Mesenchymal stem cell (in vitro differentiated cells and primary cell): ENCODE measurements at regions not wholly inside any gene's neighbourhood (a gene's known extent, or its start where the extent isn't known, plus 50 kb on each side); places are given as distances from the start of the nearest gene placed in this dataset.

Source experiments
- DNase-seq: peaks from one replicate; pipeline ENCODE4 v3.0.0-alpha.2; 2013
- H2AFZ ChIP-seq: one replicate; pipeline ENCODE4 v1.6.1; 2013; ENCODE audit warnings: low read depth, mild to moderate bottlenecking, control low read depth, inconsistent platforms, low read length, moderate library complexity
- H2AK5ac ChIP-seq: 2 replicates; pipeline ENCODE4 v1.6.1; 2013; ENCODE audit warnings: low read length, moderate library complexity, mild to moderate bottlenecking, inconsistent platforms; ENCODE audit not compliant: severe bottlenecking
- H2BK120ac ChIP-seq: one replicate; pipeline ENCODE4 v1.6.1; 2013; ENCODE audit warnings: low read depth, mild to moderate bottlenecking, inconsistent platforms, low read length, moderate library complexity
- H2BK12ac ChIP-seq, 2 experiments: one replicate each; pipeline ENCODE4 v1.6.1; 2013; ENCODE audit warnings: inconsistent platforms in 2 of 2, low read length in 2 of 2, mild to moderate bottlenecking in 2 of 2, moderate library complexity in 2 of 2, control low read depth in 1 of 2
- H2BK15ac ChIP-seq: one replicate; pipeline ENCODE4 v1.6.1; 2013; ENCODE audit warnings: mild to moderate bottlenecking, low read depth, inconsistent platforms; ENCODE audit not compliant: poor library complexity, severe bottlenecking
- H2BK5ac ChIP-seq: 2 replicates; pipeline ENCODE4 v1.6.1; 2013; ENCODE audit warnings: low read depth, mild to moderate bottlenecking, low read length, control low read depth, inconsistent platforms; ENCODE audit not compliant: poor library complexity, severe bottlenecking
- H3K14ac ChIP-seq, 2 experiments: one replicate each; pipeline ENCODE4 v1.6.1; 2013; ENCODE audit warnings: inconsistent platforms in 2 of 2, low read length in 2 of 2, control low read depth in 1 of 2, mild to moderate bottlenecking in 1 of 2, moderate library complexity in 1 of 2
- H3K18ac ChIP-seq, 2 experiments: one replicate each; pipeline ENCODE4 v1.6.1; 2013; ENCODE audit warnings: inconsistent platforms in 2 of 2, low read length in 2 of 2, control low read depth in 1 of 2, low read depth in 1 of 2, mild to moderate bottlenecking in 1 of 2
- H3K23ac ChIP-seq, 2 experiments: one replicate each; pipeline ENCODE4 v1.6.1; 2013; ENCODE audit warnings: inconsistent platforms in 2 of 2, low read length in 2 of 2, mild to moderate bottlenecking in 2 of 2, moderate library complexity in 2 of 2, control low read depth in 1 of 2
- H3K27ac ChIP-seq: 2 replicates; pipeline ENCODE4 v1.5.1; 2013; ENCODE audit warnings: mild to moderate bottlenecking, moderate library complexity, low read length, control low read depth, inconsistent platforms; ENCODE audit not compliant: poor library complexity, severe bottlenecking
- H3K27me3 ChIP-seq, 2 experiments: 2 replicates each; pipeline versions ENCODE4 v1.6.1 to v1.7.0; 2013; ENCODE audit warnings: low read length in 2 of 2, mild to moderate bottlenecking in 2 of 2, moderate library complexity in 2 of 2, control low read depth in 1 of 2, inconsistent platforms in 1 of 2; ENCODE audit not compliant: control insufficient read depth in 1 of 2, insufficient read depth in 1 of 2
- H3K36me3 ChIP-seq, 2 experiments: 2 replicates each; pipeline versions ENCODE4 v1.6.1 to v1.7.0; 2013; ENCODE audit warnings: low read length in 2 of 2, control low read depth in 1 of 2, inconsistent platforms in 1 of 2, low read depth in 1 of 2, mild to moderate bottlenecking in 1 of 2; ENCODE audit not compliant: insufficient read depth in 2 of 2, control insufficient read depth in 1 of 2
- H3K4ac ChIP-seq, 2 experiments: one replicate each; pipeline ENCODE4 v1.6.1; 2013; ENCODE audit warnings: inconsistent platforms in 2 of 2, low read length in 2 of 2, mild to moderate bottlenecking in 2 of 2, moderate library complexity in 2 of 2, control low read depth in 1 of 2, low read depth in 1 of 2
- H3K4me1 ChIP-seq: 2 replicates; pipeline ENCODE4 v1.6.1; 2013; ENCODE audit warnings: low read depth, low read length, control low read depth; ENCODE audit not compliant: control insufficient read depth, insufficient read depth
- H3K4me2 ChIP-seq: 2 replicates; pipeline ENCODE4 v1.6.1; 2013; ENCODE audit warnings: low read length, mild to moderate bottlenecking, inconsistent platforms; ENCODE audit not compliant: poor library complexity, severe bottlenecking
- H3K4me3 ChIP-seq, 2 experiments: 2 replicates each; pipeline versions ENCODE4 v1.5.1 to v1.7.0; 2013; ENCODE audit warnings: low read length in 2 of 2, mild to moderate bottlenecking in 2 of 2, control low read depth in 1 of 2, low read depth in 1 of 2; ENCODE audit not compliant: insufficient read depth in 1 of 2
- H3K79me1 ChIP-seq: replicated peaks from 2 replicates; pipeline ENCODE4 v1.6.1; 2013; ENCODE audit warnings: mild to moderate bottlenecking, control low read depth, low read length, inconsistent platforms; ENCODE audit not compliant: poor library complexity, severe bottlenecking
- H3K9ac ChIP-seq: 2 replicates; pipeline ENCODE4 v1.7.0; 2013; ENCODE audit warnings: mild to moderate bottlenecking, low read length, moderate library complexity
- H3K9me3 ChIP-seq: 2 replicates; pipeline ENCODE4 v1.7.0; 2013; ENCODE audit warnings: mild to moderate bottlenecking, low read length; ENCODE audit not compliant: control insufficient read depth
- H4K8ac ChIP-seq: one replicate; pipeline ENCODE4 v1.6.1; 2013; ENCODE audit warnings: inconsistent platforms, mild to moderate bottlenecking, low read length, moderate library complexity
- H4K91ac ChIP-seq: one replicate; pipeline ENCODE4 v1.6.1; 2013; ENCODE audit warnings: mild to moderate bottlenecking, low read length, inconsistent platforms
- WGBS: methylation state at CpG from one replicate; pipeline ENCODE4 v1.1.7; 2013; ENCODE audit warnings: mixed read lengths; 5-methylcytosine and 5-hydroxymethylcytosine counted together

- Histone ChIP-seq H3K23ac (no peak overlapping the region), H2AK5ac (no peak overlapping the region), H3K18ac (no peak overlapping the region), H3K4me2 (no peak overlapping the region), H3K27me3 (no peaks in the 10 kb centered on the region), H3K4ac (no peak overlapping the region), H3K9me3 (no peaks in the 10 kb centered on the region), H2BK120ac (no peak overlapping the region), H3K14ac (no peak overlapping the region), H2BK15ac (no peak overlapping the region), H3K9ac (no peak overlapping the region), H3K36me3 (no peaks in the 10 kb centered on the region), H2AFZ (no peak overlapping the region), H3K79me1 (no peaks in the 10 kb centered on the region), H4K91ac (no peak overlapping the region), H3K27ac (no peak overlapping the region), H2BK5ac (no peak overlapping the region), H2BK12ac (no peak overlapping the region), H3K4me1 (no peaks in the 10 kb centered on the region), H3K4me3 (no peak overlapping the region), H4K8ac (no peak overlapping the region)
- no peak for DNase-seq
- WGBS, result 80% methylated on average over 2 of the region's 6 CpGs
Measured at GRCh38 chr3:103385961-103386656, 951.3 kb downstream of the ZPLD1 start.

GRCh38 chr3:103388214-103388613, 953.4 kb downstream of the ZPLD1 start:
- no peak overlapping the region for H3K4me2 ChIP-seq
- 57% methylated on average over 1 of the region's 2 CpGs for WGBS
- no peak overlapping the region for H2BK15ac ChIP-seq
- H3K4me1 ChIP-seq, result no peaks in the 10 kb centered on the region
- no peaks in the 10 kb centered on the region for H3K36me3 ChIP-seq
- no peak overlapping the region for H3K23ac ChIP-seq
- H3K4ac ChIP-seq, result no peak overlapping the region
- H2BK120ac ChIP-seq, result no peak overlapping the region
- H2AFZ ChIP-seq, result no peak overlapping the region
- no peaks in the 10 kb centered on the region for H3K27me3 ChIP-seq
- no peak overlapping the region for H4K8ac ChIP-seq
- H3K79me1 ChIP-seq, result no peaks in the 10 kb centered on the region
- H3K9ac ChIP-seq, result no peak overlapping the region
- H3K9me3 ChIP-seq, result no peaks in the 10 kb centered on the region
- no peak for DNase-seq
- H4K91ac ChIP-seq, result no peak overlapping the region
- H2AK5ac ChIP-seq, result no peak overlapping the region
- H3K18ac ChIP-seq, result no peak overlapping the region
- no peak overlapping the region for H3K27ac ChIP-seq
- no peak overlapping the region for H3K14ac ChIP-seq
- no peak overlapping the region for H2BK12ac ChIP-seq
- H3K4me3 ChIP-seq, result no peak overlapping the region
- no peak overlapping the region for H2BK5ac ChIP-seq

GRCh38 chr3:103389356-103389755, 954.5 kb downstream of the ZPLD1 start:
- no peak overlapping the region for H2BK12ac ChIP-seq
- H2AK5ac ChIP-seq, result no peak overlapping the region
- no CpG with 5 or more reads among the region's 1 CpG for WGBS
- H2AFZ ChIP-seq, result no peak overlapping the region
- no peak overlapping the region for H3K4me3 ChIP-seq
- no peak overlapping the region for H2BK15ac ChIP-seq
- H3K4me2 ChIP-seq, result no peak overlapping the region
- no peak overlapping the region for H3K9ac ChIP-seq
- no peak overlapping the region for H4K91ac ChIP-seq
- DNase-seq, result no peak
- no peaks in the 10 kb centered on the region for H3K36me3 ChIP-seq
- no peak overlapping the region for H3K27ac ChIP-seq
- no peak overlapping the region for H3K4ac ChIP-seq
- H2BK5ac ChIP-seq, result no peak overlapping the region
- H3K4me1 ChIP-seq, result peaks cover 1% of the 10 kb centered on the region
- H3K14ac ChIP-seq, result no peak overlapping the region
- H3K27me3 ChIP-seq, result no peaks in the 10 kb centered on the region
- no peaks in the 10 kb centered on the region for H3K79me1 ChIP-seq
- no peak overlapping the region for H3K23ac ChIP-seq
- no peak overlapping the region for H2BK120ac ChIP-seq
- no peak overlapping the region for H3K18ac ChIP-seq
- no peaks in the 10 kb centered on the region for H3K9me3 ChIP-seq
- no peak overlapping the region for H4K8ac ChIP-seq

- Histone ChIP-seq H3K9me3 (no peaks in the 10 kb centered on the region), H2BK15ac (no peak overlapping the region), H2BK12ac (no peak overlapping the region), H2AK5ac (no peak overlapping the region), H3K4me1 (peaks cover 1% of the 10 kb centered on the region), H3K4ac (no peak overlapping the region), H2AFZ (no peak overlapping the region), H3K23ac (no peak overlapping the region), H4K91ac (no peak overlapping the region), H3K27ac (peak overlapping the region; percentile 93), H3K4me2 (no peak overlapping the region), H2BK120ac (no peak overlapping the region), H3K18ac (no peak overlapping the region), H3K79me1 (no peaks in the 10 kb centered on the region), H2BK5ac (no peak overlapping the region), H3K9ac (no peak overlapping the region), H4K8ac (no peak overlapping the region), H3K27me3 (no peaks in the 10 kb centered on the region), H3K4me3 (no peak overlapping the region), H3K36me3 (no peaks in the 10 kb centered on the region), H3K14ac (no peak overlapping the region)
- DNase-seq, result peak; percentile 17
- WGBS, result 49% methylated on average over 4 of the region's 4 CpGs
Measured at GRCh38 chr3:103393395-103394186, 958.8 kb downstream of the ZPLD1 start.
